ENCODE measurements at regions not wholly inside any gene's neighbourhood (a gene's known extent, or its start where the extent isn't known, plus 50 kb on each side); places are given as distances from the start of the nearest gene placed in this dataset.

DNA sequence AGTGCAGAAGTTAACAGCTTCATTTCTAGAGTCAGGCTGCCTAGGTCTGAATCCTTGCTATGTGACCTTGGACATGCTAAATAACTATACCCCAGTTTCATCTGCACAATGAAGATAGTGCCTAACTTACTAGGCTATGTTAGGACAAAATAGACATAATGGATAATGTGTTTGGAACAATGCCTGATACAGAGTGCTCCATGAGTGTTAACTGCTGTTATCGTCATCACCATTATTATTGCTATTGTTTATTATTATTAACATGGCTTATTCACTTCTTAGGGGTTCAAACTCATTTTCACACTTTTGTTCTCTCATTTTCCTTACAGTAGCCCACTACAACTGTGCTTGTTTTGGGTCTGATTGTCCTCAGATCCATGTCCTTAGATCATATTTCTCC, 467.7 kb downstream of the SH2D1A start (continued):
- TF ChIP-seq STAG1 (CRISPR knock-in tag; IDR thresholded peaks at IDR 0.05; ENCODE audit: borderline replicate concordance): no peak
- TF ChIP-seq ETS2 (tag; IDR thresholded peaks at IDR 0.05; ENCODE audit: borderline replicate concordance, poor library complexity, severe bottlenecking): no peak
- TF ChIP-seq KDM1A (IDR thresholded peaks at IDR 0.05): no peak
- no peak for TF ChIP-seq RHOXF2B (CRISPR knock-in tag; conservative IDR thresholded peaks at IDR 0.05)
- no peak for TF ChIP-seq ZNF23 (CRISPR knock-in tag; IDR thresholded peaks at IDR 0.05)
- TF ChIP-seq GATA2 (CRISPR knock-in tag; IDR thresholded peaks at IDR 0.05): no peak
- TF ChIP-seq BHLHE40 (IDR thresholded peaks at IDR 0.05; ENCODE audit: low read length): no peak
- TF ChIP-seq PURB (CRISPR knock-in tag; IDR thresholded peaks at IDR 0.05; ENCODE audit: low read depth): no peak
- TF ChIP-seq U2AF2 (optimal IDR thresholded peaks at IDR 0.05; ENCODE audit: low read depth, low read length): no peak
- TF ChIP-seq, protein P1, sequence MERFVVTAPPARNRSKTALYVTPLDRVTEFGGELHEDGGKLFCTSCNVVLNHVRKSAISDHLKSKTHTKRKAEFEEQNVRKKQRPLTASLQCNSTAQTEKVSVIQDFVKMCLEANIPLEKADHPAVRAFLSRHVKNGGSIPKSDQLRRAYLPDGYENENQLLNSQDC (CRISPR knock-in tag; IDR thresholded peaks at IDR 0.05): no peak

DNA sequence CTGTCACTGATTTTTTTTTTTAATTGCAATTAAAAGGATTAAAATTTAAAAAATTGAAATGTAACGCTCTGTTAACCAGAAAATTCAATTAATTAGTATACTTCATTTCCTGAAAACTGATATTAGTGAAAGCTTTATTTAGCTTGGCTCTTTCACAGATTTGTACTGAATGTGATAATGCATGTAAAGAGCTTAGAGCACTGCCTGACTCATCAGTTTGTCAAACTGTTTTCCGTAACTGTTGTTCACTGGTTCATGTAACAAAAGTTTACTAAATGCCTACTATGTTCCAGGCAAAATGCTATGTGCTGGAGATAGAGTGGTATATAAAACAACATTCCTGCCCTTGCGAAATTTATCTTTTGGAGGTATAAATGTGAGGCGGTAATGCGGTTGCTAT, 471.7 kb downstream of the SH2D1A start:
- FAIRE-seq: no peak
- POLR2A ChIA-PET: no interaction called here
- intact Hi-C loops (cut with micrococcal nuclease) (no loop called here), in situ Hi-C loops (cut with MboI) (no loop called here)
- Histone ChIP-seq H3K79me2 (ENCODE audit: control insufficient read depth, insufficient read depth, low read length) (no peaks in the 10 kb centered on the region), H3K4me1 (replicated peaks in 1 of 2; ENCODE audit: control insufficient read depth in 2 of 2, insufficient read depth in 2 of 2, low read length in 2 of 2) (peaks cover 0 to 6% of the 10 kb centered on the region in 2 experiments; a peak in 2 of 5 replicates), H4K20me1 (replicated peaks; ENCODE audit: control insufficient read depth, insufficient read depth, low read length) (no peaks in the 10 kb centered on the region), H2AFZ (ENCODE audit: low read depth, low read length) (no peak overlapping the region), H3K9me3 (replicated peaks; ENCODE audit: control insufficient read depth, insufficient read depth, low read depth, low read length) (no peaks in the 10 kb centered on the region), H3K9ac (ENCODE audit: insufficient read depth in 1 of 2, low read depth in 2 of 2, low read length in 2 of 2) (no peak overlapping the region), H3K4me2 (ENCODE audit: insufficient read depth, low read length) (no peak overlapping the region), H3K9me1 (ENCODE audit: control insufficient read depth, insufficient read depth, low read length) (no peaks in the 10 kb centered on the region), H3K27me3 (ENCODE audit: control insufficient read depth in 2 of 2, insufficient read depth in 2 of 2, low read length in 2 of 2) (no peaks in the 10 kb centered on the region), H3K27ac (ENCODE audit: extremely low read depth, low read depth, low read length) (no peak overlapping the region), H3K4me3 (no peak overlapping the region), H3K36me3 (ENCODE audit: control insufficient read depth, insufficient read depth, low read length) (no peaks in the 10 kb centered on the region)
- CTCF ChIA-PET (ENCODE audit: low intra/inter-chr PET ratio): no interaction called here
- 82% methylated on average over 5 of the region's 5 CpGs for WGBS (ENCODE audit: insufficient coverage, low coverage, missing lambda C conversion rate)
- no TSS peak for BruUV-seq (replicated peaks)
- no peak for ATAC-seq
- DNase-seq (ENCODE audit: extremely low read depth in 1 of 4, low spot score in 3 of 4): no peak
- TF ChIP-seq ZNF696 (CRISPR knock-in tag; conservative IDR thresholded peaks at IDR 0.05): no peak
- TF ChIP-seq ZSCAN29 (IDR thresholded peaks at IDR 0.05): no peak
- no peak for TF ChIP-seq TCF7 (IDR thresholded peaks at IDR 0.05; ENCODE audit: borderline replicate concordance)
- TF ChIP-seq, protein P2, sequence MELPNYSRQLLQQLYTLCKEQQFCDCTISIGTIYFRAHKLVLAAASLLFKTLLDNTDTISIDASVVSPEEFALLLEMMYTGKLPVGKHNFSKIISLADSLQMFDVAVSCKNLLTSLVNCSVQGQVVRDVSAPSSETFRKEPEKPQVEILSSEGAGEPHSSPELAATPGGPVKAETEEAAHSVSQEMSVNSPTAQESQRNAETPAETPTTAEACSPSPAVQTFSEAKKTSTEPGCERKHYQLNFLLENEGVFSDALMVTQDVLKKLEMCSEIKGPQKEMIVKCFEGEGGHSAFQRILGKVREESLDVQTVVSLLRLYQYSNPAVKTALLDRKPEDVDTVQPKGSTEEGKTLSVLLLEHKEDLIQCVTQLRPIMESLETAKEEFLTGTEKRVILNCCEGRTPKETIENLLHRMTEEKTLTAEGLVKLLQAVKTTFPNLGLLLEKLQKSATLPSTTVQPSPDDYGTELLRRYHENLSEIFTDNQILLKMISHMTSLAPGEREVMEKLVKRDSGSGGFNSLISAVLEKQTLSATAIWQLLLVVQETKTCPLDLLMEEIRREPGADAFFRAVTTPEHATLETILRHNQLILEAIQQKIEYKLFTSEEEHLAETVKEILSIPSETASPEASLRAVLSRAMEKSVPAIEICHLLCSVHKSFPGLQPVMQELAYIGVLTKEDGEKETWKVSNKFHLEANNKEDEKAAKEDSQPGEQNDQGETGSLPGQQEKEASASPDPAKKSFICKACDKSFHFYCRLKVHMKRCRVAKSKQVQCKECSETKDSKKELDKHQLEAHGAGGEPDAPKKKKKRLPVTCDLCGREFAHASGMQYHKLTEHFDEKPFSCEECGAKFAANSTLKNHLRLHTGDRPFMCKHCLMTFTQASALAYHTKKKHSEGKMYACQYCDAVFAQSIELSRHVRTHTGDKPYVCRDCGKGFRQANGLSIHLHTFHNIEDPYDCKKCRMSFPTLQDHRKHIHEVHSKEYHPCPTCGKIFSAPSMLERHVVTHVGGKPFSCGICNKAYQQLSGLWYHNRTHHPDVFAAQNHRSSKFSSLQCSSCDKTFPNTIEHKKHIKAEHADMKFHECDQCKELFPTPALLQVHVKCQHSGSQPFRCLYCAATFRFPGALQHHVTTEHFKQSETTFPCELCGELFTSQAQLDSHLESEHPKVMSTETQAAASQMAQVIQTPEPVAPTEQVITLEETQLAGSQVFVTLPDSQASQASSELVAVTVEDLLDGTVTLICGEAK (IDR thresholded peaks at IDR 0.05): no peak
- TF ChIP-seq, protein P2 (CRISPR knock-in tag; IDR thresholded peaks at IDR 0.05): no peak
- TF ChIP-seq ZKSCAN3 (CRISPR knock-in tag; IDR thresholded peaks at IDR 0.05): no peak
- no peak for TF ChIP-seq RBM39 (optimal IDR thresholded peaks at IDR 0.05; ENCODE audit: low read depth, low read length)

All from K562 (cell line).